ENCODE measurements at regions not wholly inside any gene's neighbourhood (a gene's known extent, or its start where the extent isn't known, plus 50 kb on each side); places are given as distances from the start of the nearest gene placed in this dataset.

DNA sequence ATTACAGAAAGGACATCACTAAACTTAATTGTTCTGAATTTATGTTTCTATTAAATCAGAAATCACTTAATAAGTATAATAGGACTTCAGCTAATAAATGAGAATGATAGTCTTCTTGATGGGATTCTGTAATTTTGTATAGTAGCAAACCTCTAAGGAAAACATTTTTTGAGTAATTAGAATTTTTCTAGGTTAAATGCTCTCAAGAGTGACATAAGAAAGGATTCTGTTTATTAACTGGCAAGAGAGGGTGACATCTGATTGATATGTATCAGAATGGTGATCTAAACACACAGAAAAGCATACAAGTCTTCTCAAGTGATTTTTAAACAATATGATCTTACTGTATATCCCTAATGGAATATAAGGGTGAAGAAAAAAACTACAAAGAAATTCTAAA lies 1597.7 kb upstream of the PRR20A start:
- no peaks in the 10 kb centered on the region for H3K36me3 ChIP-seq (ENCODE audit: insufficient read depth, low read length)
- H3K4me3 ChIP-seq (ENCODE audit: insufficient read depth, low read depth, low read length), result no peak overlapping the region
- H3K4me2 ChIP-seq (ENCODE audit: low read length), result no peak overlapping the region
- H3K9me3 Mint-ChIP-seq (ENCODE audit: unreplicated experiment), result peaks cover 3% of the 10 kb centered on the region
- TF ChIP-seq, protein P1, sequence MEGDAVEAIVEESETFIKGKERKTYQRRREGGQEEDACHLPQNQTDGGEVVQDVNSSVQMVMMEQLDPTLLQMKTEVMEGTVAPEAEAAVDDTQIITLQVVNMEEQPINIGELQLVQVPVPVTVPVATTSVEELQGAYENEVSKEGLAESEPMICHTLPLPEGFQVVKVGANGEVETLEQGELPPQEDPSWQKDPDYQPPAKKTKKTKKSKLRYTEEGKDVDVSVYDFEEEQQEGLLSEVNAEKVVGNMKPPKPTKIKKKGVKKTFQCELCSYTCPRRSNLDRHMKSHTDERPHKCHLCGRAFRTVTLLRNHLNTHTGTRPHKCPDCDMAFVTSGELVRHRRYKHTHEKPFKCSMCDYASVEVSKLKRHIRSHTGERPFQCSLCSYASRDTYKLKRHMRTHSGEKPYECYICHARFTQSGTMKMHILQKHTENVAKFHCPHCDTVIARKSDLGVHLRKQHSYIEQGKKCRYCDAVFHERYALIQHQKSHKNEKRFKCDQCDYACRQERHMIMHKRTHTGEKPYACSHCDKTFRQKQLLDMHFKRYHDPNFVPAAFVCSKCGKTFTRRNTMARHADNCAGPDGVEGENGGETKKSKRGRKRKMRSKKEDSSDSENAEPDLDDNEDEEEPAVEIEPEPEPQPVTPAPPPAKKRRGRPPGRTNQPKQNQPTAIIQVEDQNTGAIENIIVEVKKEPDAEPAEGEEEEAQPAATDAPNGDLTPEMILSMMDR (IDR thresholded peaks at IDR 0.05; ENCODE audit: insufficient read depth, low read depth, low read length), result no peak
- no peak for TF ChIP-seq EZH2 (IDR thresholded peaks at IDR 0.05; ENCODE audit: insufficient read depth, low read length)
- DNase-seq (ENCODE audit: low read depth), result no peak
- H4K20me1 ChIP-seq (ENCODE audit: insufficient read depth, low read length), result no peaks in the 10 kb centered on the region
- no peak overlapping the region for H3K27ac ChIP-seq (ENCODE audit: low read depth, low read length)
- H3K9ac ChIP-seq (ENCODE audit: low read length), result no peak overlapping the region
- FAIRE-seq, result no peak
- no peaks in the 10 kb centered on the region for H3K4me1 Mint-ChIP-seq (ENCODE audit: low read depth, unreplicated experiment)
- no peaks in the 10 kb centered on the region for H3K36me3 Mint-ChIP-seq (ENCODE audit: low read depth, unreplicated experiment)
- H3K27ac Mint-ChIP-seq (ENCODE audit: unreplicated experiment), result no peak overlapping the region
- no peak overlapping the region for H3K4me3 Mint-ChIP-seq (ENCODE audit: unreplicated experiment)
- no peaks in the 10 kb centered on the region for H3K27me3 ChIP-seq (ENCODE audit: insufficient read depth, low read length)
- H3K79me2 ChIP-seq (ENCODE audit: insufficient read depth, low read length), result no peaks in the 10 kb centered on the region
- no peaks in the 10 kb centered on the region for H3K4me1 ChIP-seq (ENCODE audit: insufficient read depth, low read length)
- H2AFZ ChIP-seq (ENCODE audit: low read depth, low read length), result no peak overlapping the region
- no peaks in the 10 kb centered on the region for H3K9me3 ChIP-seq (ENCODE audit: insufficient read depth, low read depth, low read length)
- H3K27me3 Mint-ChIP-seq (ENCODE audit: low read depth, unreplicated experiment), result no peaks in the 10 kb centered on the region

DNA sequence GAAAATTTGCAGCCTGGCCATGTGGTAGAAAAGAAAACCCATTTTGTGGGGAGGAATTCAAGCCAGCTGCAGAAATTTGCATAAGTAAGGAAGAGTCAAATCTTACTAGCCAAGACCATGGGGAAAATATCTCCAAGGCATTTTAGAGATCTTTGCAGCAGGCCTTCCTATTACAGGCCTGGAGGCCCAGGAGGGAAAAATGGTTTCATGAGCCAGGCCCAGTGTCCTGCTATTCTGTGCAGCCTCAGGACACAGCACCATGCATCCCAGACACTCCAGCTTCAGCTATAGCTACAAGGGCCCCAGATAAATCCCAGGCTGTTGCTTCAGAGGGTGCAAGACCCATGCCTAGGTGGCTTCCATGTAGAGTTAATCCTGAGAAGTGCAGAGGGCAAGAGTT lies 1590.1 kb upstream of the PRR20A start:
- H3K4me1 ChIP-seq (ENCODE audit: insufficient read depth, low read length), result no peaks in the 10 kb centered on the region
- Mint-ChIP-seq H3K9me3 (ENCODE audit: unreplicated experiment) (peaks cover 4% of the 10 kb centered on the region), H3K27ac (ENCODE audit: unreplicated experiment) (no peak overlapping the region), H3K27me3 (ENCODE audit: low read depth, unreplicated experiment) (no peaks in the 10 kb centered on the region), H3K36me3 (ENCODE audit: low read depth, unreplicated experiment) (no peaks in the 10 kb centered on the region), H3K4me1 (ENCODE audit: low read depth, unreplicated experiment) (no peaks in the 10 kb centered on the region), H3K4me3 (ENCODE audit: unreplicated experiment) (no peak overlapping the region)
- DNase-seq (ENCODE audit: low read depth), result no peak
- H3K4me2 ChIP-seq (ENCODE audit: low read length), result no peak overlapping the region
- H2AFZ ChIP-seq (ENCODE audit: low read depth, low read length), result no peak overlapping the region
- H3K27ac ChIP-seq (ENCODE audit: low read depth, low read length), result no peak overlapping the region
- no peaks in the 10 kb centered on the region for H3K9me3 ChIP-seq (ENCODE audit: insufficient read depth, low read depth, low read length)
- FAIRE-seq, result no peak
- H4K20me1 ChIP-seq (ENCODE audit: insufficient read depth, low read length), result no peaks in the 10 kb centered on the region
- H3K27me3 ChIP-seq (ENCODE audit: insufficient read depth, low read length), result no peaks in the 10 kb centered on the region
- H3K36me3 ChIP-seq (ENCODE audit: insufficient read depth, low read length), result no peaks in the 10 kb centered on the region
- no peak overlapping the region for H3K9ac ChIP-seq (ENCODE audit: low read length)
- no peak overlapping the region for H3K4me3 ChIP-seq (ENCODE audit: insufficient read depth, low read depth, low read length)
- TF ChIP-seq, protein P1 (IDR thresholded peaks at IDR 0.05; ENCODE audit: insufficient read depth, low read depth, low read length), result no peak
- no peaks in the 10 kb centered on the region for H3K79me2 ChIP-seq (ENCODE audit: insufficient read depth, low read length)

DNA sequence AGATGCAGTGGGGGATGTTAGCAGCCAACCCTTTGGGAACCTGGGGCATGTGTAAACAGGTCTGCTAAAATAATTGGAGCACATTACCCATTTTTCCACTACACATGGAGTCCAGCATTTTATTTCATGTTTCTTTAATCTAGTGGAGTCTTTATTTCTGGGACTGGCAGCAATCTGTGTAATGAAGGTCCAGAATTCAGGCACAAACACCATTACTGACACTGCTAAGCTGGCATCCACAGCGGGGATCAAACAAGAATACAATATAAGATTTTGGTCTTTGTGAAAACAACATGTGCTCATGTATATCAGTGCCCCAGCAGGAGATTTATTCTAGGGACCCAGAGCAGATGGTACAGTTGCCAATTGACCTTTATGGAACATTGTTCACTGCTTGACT lies 1587.0 kb upstream of the PRR20A start:
- Mint-ChIP-seq H3K27me3 (ENCODE audit: low read depth, unreplicated experiment) (no peaks in the 10 kb centered on the region), H3K36me3 (ENCODE audit: low read depth, unreplicated experiment) (no peaks in the 10 kb centered on the region), H3K4me1 (ENCODE audit: low read depth, unreplicated experiment) (no peaks in the 10 kb centered on the region), H3K27ac (ENCODE audit: unreplicated experiment) (no peak overlapping the region), H3K9me3 (ENCODE audit: unreplicated experiment) (peaks cover 4% of the 10 kb centered on the region), H3K4me3 (ENCODE audit: unreplicated experiment) (no peak overlapping the region)
- no peak overlapping the region for H3K9ac ChIP-seq (ENCODE audit: low read length)
- no peak overlapping the region for H3K27ac ChIP-seq (ENCODE audit: low read depth, low read length)
- no peaks in the 10 kb centered on the region for H3K79me2 ChIP-seq (ENCODE audit: insufficient read depth, low read length)
- no peaks in the 10 kb centered on the region for H4K20me1 ChIP-seq (ENCODE audit: insufficient read depth, low read length)
- H3K4me1 ChIP-seq (ENCODE audit: insufficient read depth, low read length), result no peaks in the 10 kb centered on the region
- DNase-seq (ENCODE audit: low read depth) (no peak), FAIRE-seq (no peak)
- no peaks in the 10 kb centered on the region for H3K9me3 ChIP-seq (ENCODE audit: insufficient read depth, low read depth, low read length)
- TF ChIP-seq EZH2 (IDR thresholded peaks at IDR 0.05; ENCODE audit: insufficient read depth, low read length), result no peak
- TF ChIP-seq, protein P1 (IDR thresholded peaks at IDR 0.05; ENCODE audit: insufficient read depth, low read depth, low read length), result no peak
- no peak overlapping the region for H3K4me2 ChIP-seq (ENCODE audit: low read length)
- H3K27me3 ChIP-seq (ENCODE audit: insufficient read depth, low read length), result no peaks in the 10 kb centered on the region
- H3K4me3 ChIP-seq (ENCODE audit: insufficient read depth, low read depth, low read length), result no peak overlapping the region
- no peak overlapping the region for H2AFZ ChIP-seq (ENCODE audit: low read depth, low read length)
- no peaks in the 10 kb centered on the region for H3K36me3 ChIP-seq (ENCODE audit: insufficient read depth, low read length)

All from astrocyte (in vitro differentiated cells and primary cell).